ENCODE measurements at regions not wholly inside any gene's neighbourhood (a gene's known extent, or its start where the extent isn't known, plus 50 kb on each side); places are given as distances from the start of the nearest gene placed in this dataset.

- no peak for TF ChIP-seq CTCF (IDR thresholded peaks at IDR 0.05; ENCODE audit: poor library complexity)
- no peak for TF ChIP-seq EZH2phosphoT487 (IDR thresholded peaks at IDR 0.05; ENCODE audit: low read depth, severe bottlenecking, unreplicated experiment)
- TF ChIP-seq EZH2 (IDR thresholded peaks at IDR 0.05; ENCODE audit: borderline replicate concordance) = no peak
These were observed 78.5 kb upstream of the STK17B start for GRCh38 chr2:196249860-196250259.

Measured in hepatocyte (in vitro differentiated cells).